ENCODE measurements at regions not wholly inside any gene's neighbourhood (a gene's known extent, or its start where the extent isn't known, plus 50 kb on each side); places are given as distances from the start of the nearest gene placed in this dataset.
A peak's percentile ranks its signal among the peaks of the same experiment; 100 is the strongest.

GRCh38 chr11:28529540-28530410 lies 421.6 kb downstream of the METTL15 start:
- peak; percentile 31 for DNase-seq (ENCODE audit: low spot score)

DNA sequence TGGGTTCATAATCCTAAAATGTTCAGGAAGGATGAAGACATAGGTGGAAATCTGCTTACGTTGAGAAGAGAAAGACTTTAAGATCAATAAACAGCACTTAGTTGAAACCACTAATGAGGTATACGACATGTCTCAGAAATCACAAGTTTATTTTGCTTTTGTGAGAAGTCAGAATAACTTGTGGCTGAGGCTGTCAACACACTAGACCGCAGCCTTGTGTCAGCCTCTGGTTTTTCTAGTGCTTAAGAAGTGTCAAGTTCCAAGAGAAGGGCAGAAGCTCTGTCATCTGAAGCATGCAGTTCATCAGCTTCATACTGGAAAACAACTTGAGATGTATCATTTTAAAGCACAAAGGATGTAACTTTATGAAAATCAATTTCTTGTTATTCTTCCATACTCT lies 420.9 kb downstream of the METTL15 start:
- no peak for DNase-seq (ENCODE audit: low spot score)

- no peak for DNase-seq (ENCODE audit: low spot score)
Observed at GRCh38 chr11:28528217-28528616, 420.0 kb downstream of the METTL15 start.

GRCh38 chr11:28526406-28526751 lies 418.2 kb downstream of the METTL15 start:
- DNase-seq (ENCODE audit: low spot score): no peak

- DNase-seq (ENCODE audit: low spot score): no peak
Observed at GRCh38 chr11:28525636-28526405, 417.6 kb downstream of the METTL15 start.

GRCh38 chr11:28524098-28524497 lies 415.9 kb downstream of the METTL15 start:
- no peak for DNase-seq (ENCODE audit: low spot score)

GRCh38 chr11:28521075-28521474 lies 412.9 kb downstream of the METTL15 start:
- DNase-seq (ENCODE audit: low spot score): no peak

- DNase-seq (ENCODE audit: low spot score): no peak
Observed at GRCh38 chr11:28520291-28520690, 412.1 kb downstream of the METTL15 start.

DNA sequence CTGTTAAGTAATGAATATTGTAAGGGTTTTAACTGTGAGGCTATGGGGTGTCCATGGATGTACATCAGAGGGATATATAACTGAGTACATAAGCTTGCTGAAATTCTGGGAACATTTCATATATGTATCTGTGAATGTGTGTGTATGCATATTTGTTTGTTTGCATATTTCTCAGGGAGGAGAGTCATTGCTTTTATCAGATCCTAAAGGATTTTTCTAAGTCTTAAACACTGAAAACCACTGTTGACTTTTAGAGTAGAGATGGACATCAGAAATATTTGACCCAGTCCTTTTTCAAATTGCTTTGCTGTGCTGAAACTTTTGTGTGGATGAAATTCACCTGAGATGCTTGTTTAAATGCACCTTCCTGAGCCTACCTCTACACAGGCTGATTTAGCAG lies 410.6 kb downstream of the METTL15 start:
- DNase-seq (ENCODE audit: low spot score): no peak

DNA sequence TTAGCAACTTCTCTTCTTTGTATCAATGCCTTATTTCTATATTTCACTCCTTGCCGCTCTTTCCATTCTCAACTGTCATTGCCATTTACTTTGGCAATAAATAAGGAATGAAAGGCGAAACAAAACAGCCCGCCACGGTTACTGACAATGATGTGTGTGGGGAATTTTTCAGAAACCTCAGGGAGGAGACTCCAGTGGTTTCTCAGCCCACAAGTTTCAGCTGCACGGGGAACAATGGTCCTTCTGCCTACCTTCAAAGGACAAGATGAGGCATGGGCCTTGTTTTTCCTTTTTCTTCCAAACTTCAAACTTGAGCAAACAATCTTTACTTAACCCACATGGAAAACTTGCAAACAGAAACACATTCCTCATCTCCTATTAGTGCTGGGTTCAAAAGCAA lies 409.4 kb downstream of the METTL15 start:
- DNase-seq (ENCODE audit: low spot score): no peak

- DNase-seq (ENCODE audit: low spot score): no peak
Observed at GRCh38 chr11:28514391-28514790, 406.2 kb downstream of the METTL15 start.

- no peak for DNase-seq (ENCODE audit: low spot score)
Observed at GRCh38 chr11:28512143-28512756, 404.1 kb downstream of the METTL15 start.

DNA sequence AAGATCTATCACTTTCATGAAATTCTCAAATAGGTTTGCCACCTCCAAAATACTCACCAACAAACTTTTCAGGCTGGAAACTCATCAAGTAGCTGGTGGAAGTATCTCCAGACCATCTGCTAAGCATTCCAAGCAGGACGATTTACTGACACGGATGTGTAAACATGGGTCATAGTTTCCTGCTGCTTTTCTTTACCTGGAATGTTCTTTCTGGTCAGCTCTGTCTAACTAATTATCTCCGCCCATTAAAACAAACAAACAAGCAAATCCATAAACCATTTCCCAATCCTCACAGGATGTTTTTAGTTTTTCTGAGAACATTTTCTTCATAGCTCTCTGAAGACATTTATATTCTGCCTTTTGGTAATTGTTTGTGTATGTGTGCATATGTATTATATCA lies 397.0 kb downstream of the METTL15 start:
- no peak for DNase-seq (ENCODE audit: low spot score)

DNA sequence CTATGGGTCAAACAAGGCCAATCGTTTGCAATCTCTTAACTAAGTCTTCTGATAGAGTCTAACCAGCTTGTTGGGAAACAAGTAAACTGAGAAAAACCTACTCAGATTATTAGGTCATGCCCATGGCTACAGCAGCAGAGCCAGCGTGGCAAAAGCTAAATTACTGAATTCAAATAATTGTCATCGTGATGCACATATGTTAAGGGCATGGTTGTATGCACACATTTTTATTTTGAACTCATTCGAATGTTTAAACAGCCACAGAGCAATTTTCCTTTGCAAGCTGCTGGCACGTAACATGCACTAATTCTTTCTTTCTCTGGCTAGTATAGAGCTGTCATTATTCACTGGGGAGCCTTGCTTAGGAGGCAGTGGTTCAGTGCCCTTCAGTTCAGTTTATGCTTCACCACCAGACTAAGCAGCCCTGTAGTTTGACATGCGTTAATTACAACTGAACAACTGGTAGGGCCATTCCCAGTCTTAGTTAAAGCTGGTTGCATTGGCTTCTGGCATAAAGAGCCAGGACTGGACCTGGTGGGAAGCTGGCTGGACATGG lies 396.4 kb downstream of the METTL15 start:
- DNase-seq (ENCODE audit: low spot score): no peak

- DNase-seq (ENCODE audit: low spot score): no peak
Observed at GRCh38 chr11:28495333-28495732, 387.1 kb downstream of the METTL15 start.

GRCh38 chr11:28491431-28491830 lies 383.2 kb downstream of the METTL15 start:
- DNase-seq (ENCODE audit: low spot score): no peak

GRCh38 chr11:28490773-28491382 lies 382.7 kb downstream of the METTL15 start:
- DNase-seq (ENCODE audit: low spot score): no peak

DNA sequence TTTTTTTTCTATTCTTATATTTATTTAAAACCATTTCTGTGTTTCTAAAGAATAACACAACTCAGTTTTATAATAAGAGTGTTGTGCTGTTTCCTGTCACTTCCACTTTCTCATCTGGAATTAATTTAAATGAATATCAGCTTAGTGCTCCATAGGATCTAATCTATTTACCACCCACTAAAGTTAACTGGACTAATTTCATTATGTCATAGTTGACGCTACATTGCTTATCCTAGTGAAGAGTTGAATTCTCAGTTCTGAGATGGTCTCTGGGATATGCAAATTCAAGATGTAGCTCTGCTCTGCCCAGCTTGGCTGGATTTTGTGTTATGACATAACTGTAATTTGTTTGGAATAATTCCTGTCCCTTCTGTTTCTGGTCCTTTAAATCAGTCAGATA lies 380.1 kb downstream of the METTL15 start:
- DNase-seq (ENCODE audit: low spot score): no peak

DNA sequence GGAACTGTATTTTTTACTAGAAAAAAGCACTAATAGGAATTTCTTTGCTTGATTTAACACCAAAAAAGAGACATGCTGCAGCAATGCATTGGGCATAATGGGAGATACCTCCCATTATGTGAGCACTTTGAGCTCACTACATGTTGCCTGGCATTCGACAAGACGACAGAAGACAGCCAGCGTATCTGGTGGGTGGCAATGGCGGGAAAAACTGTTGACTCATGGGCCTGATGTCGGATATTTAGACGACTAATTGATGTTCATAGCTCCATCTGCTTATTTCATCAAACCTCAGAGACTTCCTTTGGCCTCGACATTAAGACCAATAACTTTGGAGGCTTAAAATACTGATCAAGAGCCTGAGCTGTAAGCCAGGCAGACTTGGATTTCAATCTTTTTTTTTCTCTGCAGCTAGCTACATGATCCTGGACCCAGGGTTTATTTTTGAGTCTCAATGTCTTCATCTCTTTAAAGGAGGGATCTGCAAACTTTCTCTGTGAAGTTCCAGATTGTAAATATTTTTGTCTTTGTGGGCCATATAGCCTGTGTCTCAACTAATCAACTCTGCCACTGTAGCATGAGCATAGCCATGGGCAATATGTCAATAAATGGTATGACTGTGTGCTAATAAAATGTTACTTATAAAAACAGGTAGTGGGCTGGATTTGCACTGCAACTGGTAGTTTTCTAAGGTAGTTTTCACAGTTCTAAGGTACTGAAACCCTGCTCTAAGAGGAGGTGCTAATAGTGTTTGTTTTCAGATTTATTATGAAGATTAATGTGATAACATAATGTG lies 375.1 kb downstream of the METTL15 start:
- DNase-seq (ENCODE audit: low spot score): no peak

DNA sequence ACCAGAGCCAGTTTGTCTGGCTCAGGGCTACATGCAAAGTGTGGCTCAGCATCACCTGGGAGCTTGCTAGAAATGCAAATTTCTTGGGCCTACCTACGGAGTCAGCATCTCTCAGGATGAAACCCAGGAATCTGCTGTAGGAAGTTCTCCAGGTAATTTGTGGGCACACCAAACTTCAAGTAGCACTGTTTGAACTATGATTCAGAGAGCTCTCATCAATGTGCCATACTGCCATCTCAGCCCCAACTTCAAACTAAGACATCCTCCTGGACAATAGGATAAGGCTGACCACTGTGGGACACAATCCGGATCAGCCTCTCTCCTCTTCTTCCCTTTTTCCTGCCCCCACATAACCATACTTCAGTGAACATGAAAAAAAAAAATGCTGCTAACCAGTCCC lies 374.5 kb downstream of the METTL15 start:
- DNase-seq (ENCODE audit: low spot score): no peak

All from AG08396 (cell line).